GM12874 (cell line): ENCODE measurements at regions not wholly inside any gene's neighbourhood (a gene's known extent, or its start where the extent isn't known, plus 50 kb on each side); places are given as distances from the start of the nearest gene placed in this dataset.

Experiments
- TF ChIP-seq, protein P1 (sequence below): IDR thresholded peaks from 2 replicates; pipeline ENCODE4 v1.5.1; 2011; ENCODE audit warnings: low read depth, mild to moderate bottlenecking, control low read depth, low read length, moderate library complexity; ENCODE audit not compliant: insufficient read depth

DNA sequence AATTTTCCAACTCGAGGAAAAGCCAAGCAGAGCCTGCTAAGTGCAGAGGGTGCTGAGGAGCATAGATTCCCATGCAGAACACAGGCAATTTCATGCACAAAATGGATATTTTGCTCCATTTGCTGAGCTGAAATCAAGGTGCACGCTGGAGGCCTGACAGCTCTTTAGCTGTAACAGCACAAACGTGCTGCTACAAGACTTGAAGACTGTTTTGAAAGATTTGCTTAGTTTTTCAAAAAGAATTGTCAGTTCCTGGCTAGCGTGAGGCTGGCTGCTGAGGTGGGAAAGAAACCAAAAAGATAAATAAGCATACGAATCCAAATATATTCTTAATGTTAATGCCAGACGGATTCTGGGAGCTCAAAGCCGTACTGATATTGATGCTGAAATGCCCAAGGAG, 309.0 kb upstream of the MAF start:
- TF ChIP-seq, protein P1, sequence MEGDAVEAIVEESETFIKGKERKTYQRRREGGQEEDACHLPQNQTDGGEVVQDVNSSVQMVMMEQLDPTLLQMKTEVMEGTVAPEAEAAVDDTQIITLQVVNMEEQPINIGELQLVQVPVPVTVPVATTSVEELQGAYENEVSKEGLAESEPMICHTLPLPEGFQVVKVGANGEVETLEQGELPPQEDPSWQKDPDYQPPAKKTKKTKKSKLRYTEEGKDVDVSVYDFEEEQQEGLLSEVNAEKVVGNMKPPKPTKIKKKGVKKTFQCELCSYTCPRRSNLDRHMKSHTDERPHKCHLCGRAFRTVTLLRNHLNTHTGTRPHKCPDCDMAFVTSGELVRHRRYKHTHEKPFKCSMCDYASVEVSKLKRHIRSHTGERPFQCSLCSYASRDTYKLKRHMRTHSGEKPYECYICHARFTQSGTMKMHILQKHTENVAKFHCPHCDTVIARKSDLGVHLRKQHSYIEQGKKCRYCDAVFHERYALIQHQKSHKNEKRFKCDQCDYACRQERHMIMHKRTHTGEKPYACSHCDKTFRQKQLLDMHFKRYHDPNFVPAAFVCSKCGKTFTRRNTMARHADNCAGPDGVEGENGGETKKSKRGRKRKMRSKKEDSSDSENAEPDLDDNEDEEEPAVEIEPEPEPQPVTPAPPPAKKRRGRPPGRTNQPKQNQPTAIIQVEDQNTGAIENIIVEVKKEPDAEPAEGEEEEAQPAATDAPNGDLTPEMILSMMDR: no peak

DNA sequence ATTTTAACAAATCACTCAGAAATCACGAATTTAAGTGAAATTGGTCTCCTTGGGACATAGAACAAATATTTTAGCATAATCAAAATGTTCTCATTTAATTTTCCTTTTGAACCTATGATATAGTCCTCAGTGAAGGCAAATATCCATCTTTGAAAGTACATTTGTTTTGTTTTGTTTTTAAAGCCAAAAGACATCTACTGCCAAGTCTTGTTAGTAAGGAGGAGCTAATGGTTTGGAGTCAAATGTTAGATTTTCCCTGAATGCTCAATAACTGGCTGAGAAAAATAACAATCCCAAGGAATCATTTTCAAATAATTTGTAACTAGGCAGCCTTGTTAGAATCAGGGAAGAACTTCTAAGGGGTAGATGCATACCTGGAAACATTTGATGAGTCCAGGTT, 302.9 kb upstream of the MAF start:
- TF ChIP-seq, protein P1: no peak

DNA sequence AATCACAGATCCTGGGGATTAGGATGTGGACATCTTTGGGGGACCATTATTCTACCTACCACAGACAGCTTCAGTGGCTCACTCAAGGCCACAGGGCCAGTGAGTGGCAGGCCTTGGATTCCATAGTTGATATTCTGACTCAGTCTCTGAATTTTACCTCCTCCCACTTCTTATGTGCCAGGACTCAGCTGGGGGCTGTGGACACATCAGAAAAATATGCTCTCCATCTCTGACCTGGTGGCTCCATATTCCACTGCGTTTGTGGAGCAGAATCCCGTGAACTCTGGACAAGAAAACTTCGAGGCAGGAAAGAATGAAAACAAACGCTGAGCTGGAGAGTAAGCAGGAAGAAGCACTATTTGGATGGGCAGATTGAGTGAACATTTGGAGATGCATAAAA, 301.8 kb upstream of the MAF start:
- TF ChIP-seq, protein P1: no peak

DNA sequence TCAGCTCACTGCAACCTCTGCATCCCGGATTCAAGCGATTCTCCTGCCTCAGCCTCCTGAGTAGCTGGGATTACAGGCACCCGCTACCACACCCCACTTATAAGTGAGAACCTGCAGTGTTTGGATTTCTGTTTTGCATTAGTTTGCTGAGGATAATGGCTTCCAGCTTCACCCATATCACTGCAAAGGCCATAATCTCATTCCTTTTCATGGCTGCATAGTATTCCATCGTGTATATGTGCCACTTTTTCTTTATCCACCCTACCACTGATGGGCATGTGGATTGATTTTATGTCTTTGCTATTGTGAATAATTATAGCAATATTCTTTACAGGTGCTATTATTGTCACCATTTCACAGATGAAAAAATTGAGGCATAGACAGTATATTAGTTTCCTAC, 301.0 kb upstream of the MAF start:
- TF ChIP-seq, protein P1: no peak

DNA sequence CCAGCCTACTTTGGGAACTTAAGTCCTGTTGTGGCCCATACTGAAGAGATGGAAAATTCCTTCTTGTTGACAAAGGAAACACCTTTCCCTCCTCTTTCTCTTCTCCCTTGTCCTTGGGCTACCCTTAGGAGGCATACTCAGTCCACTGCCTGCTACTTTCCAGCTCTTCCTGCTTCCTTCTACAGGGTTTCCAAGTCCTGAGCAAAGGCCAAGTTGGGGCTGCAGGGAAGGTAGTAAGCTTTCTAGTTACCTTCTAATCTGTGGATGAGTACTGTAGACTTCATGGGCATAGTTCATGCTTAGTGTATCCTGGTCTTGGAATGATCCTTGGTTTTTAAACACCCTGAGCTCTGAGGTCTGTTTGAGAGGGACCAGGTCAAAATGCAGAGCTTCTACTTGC, 299.2 kb upstream of the MAF start:
- TF ChIP-seq, protein P1: no peak

DNA sequence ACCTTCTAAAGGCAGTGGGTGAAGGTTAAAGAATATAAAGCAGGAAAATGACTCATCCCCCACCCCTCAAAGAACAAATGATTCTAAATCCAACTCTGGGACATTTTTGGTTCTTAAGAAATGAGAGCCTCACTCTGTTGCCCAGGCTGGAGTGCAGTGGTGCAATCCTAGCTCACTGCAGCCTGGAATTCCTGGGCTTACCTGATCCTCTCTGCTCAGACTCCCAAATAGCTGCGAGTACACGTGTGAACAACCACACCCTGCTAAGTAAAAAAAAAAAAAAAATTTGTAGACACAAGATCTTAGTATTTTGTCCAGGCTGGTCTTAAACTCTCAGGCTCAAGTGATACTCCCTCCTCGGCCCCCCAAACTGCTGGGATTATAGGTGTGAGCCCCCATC, 298.8 kb upstream of the MAF start:
- TF ChIP-seq, protein P1: no peak

DNA sequence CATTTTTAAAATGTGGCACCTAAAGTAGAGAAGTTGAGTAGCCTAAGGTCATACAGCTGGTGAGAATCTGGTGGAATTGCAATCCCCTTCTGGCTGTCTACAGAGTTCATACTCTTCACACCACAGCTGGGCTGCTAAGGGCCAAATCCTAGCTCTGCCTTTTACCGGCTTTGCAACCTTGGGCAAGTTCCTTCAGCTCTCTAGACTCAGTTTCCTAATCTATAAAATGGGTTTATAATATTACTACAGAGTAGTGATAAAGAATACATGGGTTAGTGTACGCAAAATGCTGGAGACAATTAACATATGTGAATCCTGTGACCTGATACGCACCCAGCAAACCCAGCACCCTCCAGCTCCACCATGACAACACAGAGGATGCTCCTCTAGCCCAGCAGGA, 298.2 kb upstream of the MAF start:
- TF ChIP-seq, protein P1: no peak
